HG03571 (cell line): ENCODE measurements at regions not wholly inside any gene's neighbourhood (a gene's known extent, or its start where the extent isn't known, plus 50 kb on each side); places are given as distances from the start of the nearest gene placed in this dataset.

Source experiments
- ATAC-seq: cut with Tn5 transposase; IDR thresholded peaks from one replicate; pipeline ENCODE4 v1.9.1; 2021; ENCODE audit not compliant: unreplicated experiment

DNA sequence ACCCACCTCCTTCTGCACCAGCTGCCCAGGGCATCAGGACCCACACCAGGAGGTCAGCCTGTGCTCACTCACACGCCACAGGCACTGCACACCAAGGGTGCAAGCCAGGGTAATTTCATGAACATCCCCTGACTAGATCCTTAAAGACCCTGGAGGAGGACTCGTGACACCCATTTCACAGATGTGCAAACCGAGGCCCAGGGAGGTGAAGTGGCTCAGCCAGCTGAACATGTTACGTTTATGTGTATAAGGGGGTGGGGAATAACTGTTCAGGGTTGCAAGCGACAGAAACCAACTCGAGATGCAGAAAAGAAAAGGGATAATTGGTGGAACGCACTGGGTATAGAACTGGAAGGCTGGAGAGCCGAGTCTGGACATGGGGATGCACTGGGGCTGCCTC is 138.1 kb upstream of the FOXF1 start:
- ATAC-seq, result no peak

- ATAC-seq, result no peak
Measured at GRCh38 chr16:86373276-86373901, 136.9 kb upstream of the FOXF1 start.

DNA sequence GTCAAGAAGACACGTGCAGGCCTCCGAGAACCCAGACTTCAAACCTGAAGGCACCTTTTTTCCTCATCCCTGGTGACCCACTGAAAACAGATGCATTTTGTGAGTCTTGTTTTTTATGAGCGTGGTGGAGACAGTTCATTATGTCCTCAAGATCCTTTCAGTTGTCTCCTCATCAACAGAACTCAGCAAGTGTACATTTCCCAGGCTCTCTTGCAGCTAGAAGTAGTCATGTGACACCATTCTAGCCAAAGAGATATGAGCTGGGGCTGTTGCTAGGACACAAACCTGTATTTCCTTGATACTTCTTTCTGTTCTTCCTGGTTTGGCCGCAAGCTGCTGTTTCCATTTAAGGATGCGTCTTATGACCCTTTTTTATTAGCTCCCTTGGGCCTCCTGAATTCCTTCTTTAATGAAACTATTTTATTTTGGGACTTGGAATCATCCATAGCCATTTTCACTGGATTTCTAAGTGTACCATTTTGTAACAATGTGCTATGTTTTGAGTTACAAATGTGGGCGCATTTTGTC is 135.7 kb upstream of the FOXF1 start:
- ATAC-seq, result no peak

GRCh38 chr16:86375364-86375763 is 135.0 kb upstream of the FOXF1 start:
- ATAC-seq, result no peak

- ATAC-seq, result no peak
Measured at GRCh38 chr16:86375851-86376250, 134.5 kb upstream of the FOXF1 start.

DNA sequence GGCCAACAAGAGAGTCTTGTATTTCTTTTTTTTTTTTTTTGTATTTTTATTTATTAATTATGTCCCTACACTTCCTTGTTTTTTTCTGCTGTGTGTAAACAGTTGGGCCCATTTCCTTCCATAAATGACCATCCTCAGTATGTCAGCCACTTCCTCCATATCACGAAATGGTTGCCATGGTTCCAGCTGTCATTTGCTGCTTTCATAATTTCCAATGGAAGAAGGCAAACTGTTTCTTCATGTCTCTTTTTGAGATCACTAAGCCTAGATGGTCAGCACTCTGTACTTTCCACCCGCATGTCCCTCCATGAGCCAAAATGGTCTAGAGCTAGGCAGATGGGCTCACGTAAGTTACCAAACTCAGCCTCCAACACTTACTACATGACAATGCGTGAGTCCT is 133.5 kb upstream of the FOXF1 start:
- ATAC-seq, result no peak

GRCh38 chr16:86377251-86378022 is 132.9 kb upstream of the FOXF1 start:
- no peak for ATAC-seq

DNA sequence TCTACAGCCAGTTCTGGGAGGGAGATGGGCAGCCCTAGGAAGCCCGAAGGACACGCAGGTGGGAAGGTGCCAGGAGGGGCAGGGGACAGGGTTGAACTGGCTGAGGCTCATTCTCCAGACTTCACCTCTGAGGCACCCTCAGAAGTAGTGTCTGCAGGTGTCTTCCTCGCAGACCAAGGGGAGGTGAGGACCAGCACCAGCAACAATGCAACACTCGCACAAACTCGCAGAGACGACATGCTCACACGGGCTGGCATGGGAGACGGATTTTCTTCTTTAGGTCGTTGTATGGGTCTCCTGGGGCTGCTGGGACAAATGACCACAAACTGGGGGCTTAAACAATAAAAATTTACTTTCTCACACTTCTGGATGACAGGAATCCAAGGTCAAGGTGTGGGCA is 132.2 kb upstream of the FOXF1 start:
- no peak for ATAC-seq

DNA sequence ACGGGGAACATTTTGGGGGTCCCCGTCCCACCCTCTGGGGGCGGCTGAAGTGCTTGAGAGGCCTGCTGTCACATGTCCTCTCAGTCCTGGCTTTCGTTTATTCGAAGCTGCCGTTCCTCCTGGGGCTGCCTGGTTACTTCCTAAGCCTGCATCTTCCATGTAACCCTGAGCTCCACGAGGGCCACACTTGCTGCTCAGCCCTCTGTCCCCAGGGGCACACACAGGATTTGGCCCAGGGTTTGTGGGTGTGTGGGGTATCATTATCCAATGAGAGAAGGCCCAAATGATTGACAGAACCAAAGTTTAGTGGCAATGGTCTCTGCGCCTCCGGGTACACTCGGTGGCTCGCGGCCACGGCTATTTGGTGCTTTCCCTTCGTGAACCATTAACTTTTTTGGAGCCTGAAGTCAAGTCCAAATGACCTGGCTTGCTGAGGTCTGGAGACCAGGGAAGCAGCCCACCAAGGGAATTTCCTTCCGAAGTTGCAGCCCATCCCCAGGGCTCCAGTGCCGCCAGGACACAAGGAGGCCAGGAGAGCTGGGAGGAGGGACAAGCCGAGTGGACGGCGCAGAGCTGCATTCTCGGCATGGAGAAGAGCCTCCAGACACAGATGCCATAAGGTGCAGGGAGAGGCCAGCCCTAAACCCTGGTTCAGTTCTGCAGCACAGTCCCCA is 131.4 kb upstream of the FOXF1 start:
- no peak for ATAC-seq

DNA sequence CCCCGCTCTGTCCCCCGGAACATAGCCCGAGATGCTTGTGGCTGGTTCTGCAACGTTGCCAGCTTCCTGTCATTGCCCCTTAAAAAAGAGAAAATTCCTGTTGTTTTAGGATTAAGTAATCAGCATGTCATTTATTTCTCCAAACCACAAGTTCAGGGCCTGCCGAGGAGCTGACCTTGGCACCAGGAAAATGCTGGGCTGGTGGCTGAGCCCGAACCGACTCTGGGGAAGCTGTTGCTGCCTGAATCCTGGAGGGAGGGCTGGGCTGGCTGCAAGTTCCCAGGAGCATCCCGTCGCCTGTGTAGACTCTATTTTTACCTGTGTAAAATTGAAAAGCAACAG is 130.9 kb upstream of the FOXF1 start:
- ATAC-seq, result no peak

DNA sequence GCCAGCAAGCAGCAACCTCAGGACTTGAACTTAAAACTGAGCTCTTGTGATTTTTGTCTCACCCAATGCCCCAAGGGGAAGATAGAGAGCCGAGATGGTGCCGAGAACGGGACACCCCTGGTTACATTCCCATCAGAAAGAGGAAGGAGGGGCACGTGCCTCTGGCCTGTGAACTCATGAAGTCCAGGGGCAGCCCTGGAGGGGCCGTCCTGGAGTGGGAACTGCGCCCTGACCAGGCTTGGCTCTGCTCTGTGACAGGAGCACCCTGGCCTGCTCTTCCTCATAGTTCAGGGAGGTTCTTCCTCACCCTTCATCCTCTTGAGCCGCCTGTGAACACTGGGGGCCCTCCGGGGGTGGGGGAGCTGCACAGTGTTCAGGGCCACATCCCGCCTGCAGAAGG is 130.3 kb upstream of the FOXF1 start:
- no peak for ATAC-seq

GRCh38 chr16:86381491-86381890 is 128.8 kb upstream of the FOXF1 start:
- ATAC-seq, result no peak

- no peak for ATAC-seq
Measured at GRCh38 chr16:86382067-86382773, 128.1 kb upstream of the FOXF1 start.

DNA sequence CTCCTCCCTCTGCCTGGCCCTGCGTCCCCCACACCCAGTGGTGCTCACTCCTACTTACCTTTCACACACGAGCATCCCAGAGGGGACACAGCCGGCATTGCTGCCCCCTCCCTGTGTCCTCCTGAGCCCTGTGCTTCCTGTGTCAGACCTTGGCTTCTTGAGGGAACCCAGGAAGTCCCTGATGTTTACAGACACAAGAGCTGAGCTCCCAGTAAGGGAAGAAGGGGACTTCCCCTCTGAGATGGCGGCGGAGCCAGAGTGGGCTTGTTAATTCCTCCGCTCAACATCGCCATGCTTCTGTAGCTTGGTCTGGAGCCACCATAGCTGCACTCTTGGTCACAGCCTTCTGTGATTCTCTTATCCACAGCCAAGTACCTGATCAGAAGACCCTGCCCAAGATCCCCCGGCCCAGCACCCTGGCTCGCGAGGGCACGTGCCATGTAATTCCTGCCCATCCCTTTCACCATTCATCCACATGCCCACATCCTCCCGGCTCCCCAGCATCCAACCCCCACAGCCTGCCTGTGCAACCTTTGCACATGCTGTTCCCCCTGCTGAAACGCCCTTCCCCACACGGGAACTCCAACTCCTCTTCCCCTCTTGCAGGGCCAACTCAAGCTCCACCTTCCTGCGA is 127.4 kb upstream of the FOXF1 start:
- ATAC-seq, result no peak

DNA sequence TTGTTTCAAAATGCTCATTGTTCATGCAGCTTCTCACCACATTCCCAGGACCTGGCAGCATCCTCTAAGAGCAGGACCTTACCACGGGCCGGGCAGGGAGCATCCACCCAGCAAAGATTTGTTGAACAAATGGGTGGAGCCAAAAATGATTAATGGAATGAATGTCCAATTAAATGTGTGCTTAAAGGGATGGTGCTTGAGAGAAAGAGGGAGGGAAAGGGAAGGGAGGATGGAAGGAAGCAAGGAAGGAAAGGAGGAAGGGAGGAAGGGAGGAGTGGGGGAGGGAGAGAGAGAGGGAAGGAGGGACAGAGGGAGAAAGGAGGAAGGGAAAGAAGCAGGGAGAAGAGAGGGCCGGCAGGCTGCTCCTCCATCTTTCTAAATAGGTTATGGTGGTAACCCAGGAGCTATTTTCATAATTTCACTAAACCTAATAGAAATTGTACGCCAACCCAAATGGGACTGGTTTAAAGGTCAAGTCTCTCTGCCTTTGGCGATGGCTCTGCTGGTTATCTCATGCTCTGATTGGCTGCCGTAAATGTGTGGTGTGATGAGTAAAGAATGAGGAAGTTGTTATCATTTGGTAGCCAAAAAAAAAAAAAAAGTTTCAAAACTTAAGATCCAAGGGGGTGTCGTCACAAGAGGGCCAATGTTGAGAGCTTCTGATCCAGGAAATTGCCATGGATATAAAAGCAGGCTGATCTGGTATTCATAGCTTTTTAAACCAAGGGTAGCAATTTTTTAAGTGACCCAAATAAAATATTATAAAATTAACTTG is 126.7 kb upstream of the FOXF1 start:
- ATAC-seq, result no peak

DNA sequence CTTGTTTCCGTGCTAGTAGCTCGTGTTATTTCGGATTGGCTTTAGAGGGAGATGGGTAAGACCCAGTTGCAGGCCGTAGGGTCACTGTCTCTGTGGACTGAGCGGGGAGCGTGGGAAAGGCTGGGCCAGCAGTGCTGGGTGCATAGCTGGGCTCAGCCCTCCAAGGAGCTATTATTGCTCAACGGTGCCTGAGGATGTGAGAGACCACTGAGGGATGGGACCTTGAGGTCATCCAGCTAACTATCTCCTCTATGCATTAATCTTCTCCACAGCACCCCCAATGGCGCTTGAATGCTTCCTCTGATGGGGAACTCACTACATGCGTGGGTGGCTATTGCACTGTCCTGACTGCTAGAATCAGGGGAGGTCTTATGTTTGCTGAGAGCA is 126.1 kb upstream of the FOXF1 start:
- ATAC-seq, result no peak

DNA sequence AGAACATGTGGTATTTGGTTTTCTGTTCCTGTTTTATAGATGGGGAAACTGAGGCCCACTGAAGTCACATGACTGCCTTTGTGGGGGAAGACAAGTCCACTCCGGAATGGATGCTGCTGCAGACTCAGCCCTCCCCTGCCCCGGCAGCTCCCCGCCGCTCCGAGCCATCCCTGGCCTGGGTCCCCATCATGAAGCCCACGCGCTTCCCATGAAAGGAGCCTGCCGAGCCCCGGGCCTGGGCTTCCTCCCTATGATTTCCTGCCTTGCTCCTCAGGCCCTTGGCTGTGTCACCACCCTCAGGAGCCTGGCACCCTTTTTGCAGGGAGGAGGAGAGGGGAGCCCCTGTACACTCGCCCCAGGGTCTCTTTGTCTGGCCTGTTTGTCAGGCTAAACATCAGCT is 125.3 kb upstream of the FOXF1 start:
- ATAC-seq, result no peak

DNA sequence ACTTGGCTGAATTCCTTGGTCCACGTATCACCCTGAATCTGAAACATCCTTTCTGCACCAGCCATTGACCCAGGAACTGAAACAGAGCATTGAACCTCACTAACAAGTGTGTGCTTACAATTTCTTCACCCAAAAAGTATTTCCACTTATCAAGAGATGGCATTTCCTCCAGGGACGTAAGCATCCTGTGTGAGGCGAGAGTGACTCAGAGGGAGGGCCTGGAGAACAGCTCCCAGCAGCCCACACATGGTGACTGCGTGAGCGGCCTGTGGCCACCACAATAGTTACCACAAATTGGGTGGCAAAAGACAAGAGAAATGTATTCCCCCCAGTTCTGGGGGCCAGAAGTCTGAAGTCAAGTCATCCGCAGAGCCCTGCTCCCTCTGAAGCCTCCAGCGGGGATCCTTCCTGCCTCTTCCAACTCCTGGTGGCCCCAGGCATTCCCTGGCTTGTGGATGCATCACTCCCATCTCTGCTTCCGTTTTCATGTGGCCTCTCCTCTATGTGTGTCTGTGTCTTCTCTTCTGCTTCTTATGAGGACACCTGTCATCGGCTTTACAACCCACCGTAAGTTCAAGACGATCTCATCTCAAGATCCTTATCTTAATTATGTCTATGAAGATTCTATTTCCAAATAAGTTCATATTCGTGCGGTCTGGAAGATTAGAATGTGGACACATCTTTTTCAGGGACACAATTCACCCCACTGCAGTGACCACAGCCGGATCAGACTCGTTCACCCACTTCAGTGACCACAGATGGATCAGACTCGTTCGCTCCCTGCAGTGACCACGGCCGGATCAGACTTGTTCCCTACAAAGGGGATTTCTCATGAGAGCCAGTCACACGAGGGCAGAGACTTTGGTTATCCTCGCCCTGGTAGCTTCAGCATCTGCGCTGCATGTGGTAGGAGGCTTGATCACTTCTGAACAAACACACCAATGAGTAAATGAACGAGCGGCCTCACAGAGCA is 122.6 kb upstream of the FOXF1 start:
- no peak for ATAC-seq

DNA sequence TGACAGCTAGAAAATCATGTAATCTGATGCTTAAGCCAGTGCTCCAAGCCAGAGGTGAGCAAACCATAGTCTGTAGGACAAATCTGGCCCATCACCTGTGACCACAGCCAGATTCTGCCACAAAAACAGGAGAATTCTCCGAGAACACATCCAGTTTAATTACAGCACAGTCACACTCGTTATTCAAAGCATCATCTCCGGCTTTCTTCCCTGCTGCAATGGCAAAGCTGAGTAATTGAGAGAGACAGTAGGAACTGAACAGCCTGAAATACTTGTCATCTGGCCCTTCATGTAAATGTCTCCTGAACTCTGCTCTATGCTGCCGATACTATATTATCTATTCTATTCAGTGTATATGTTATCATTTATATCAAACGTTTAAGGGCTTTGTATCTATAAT is 121.4 kb upstream of the FOXF1 start:
- ATAC-seq, result no peak
